Nephron (organoid): ENCODE measurements at regions not wholly inside any gene's neighbourhood (a gene's known extent, or its start where the extent isn't known, plus 50 kb on each side); places are given as distances from the start of the nearest gene placed in this dataset.

Experiments used
- H3K27ac Mint-ChIP-seq, 3 experiments: 2 replicates each; pipeline ENCODE4 v1.8.0; 2020; ENCODE audit warnings: mixed read lengths in 3 of 3, mild to moderate bottlenecking in 2 of 3, moderate library complexity in 1 of 3
- H3K27me3 Mint-ChIP-seq: 2 replicates; pipeline ENCODE4 v1.8.0; 2021; ENCODE audit warnings: low read depth, mild to moderate bottlenecking, moderate library complexity, mixed read lengths
- H3K36me3 Mint-ChIP-seq: 2 replicates; pipeline ENCODE4 v1.8.0; 2020; ENCODE audit warnings: low read depth, mixed read lengths
- H3K4me1 Mint-ChIP-seq: 2 replicates; pipeline ENCODE4 v1.8.0; 2020; ENCODE audit warnings: mixed read lengths
- H3K4me3 Mint-ChIP-seq, 3 experiments: 2 replicates each; pipeline ENCODE4 v1.8.0; 2020; ENCODE audit warnings: mild to moderate bottlenecking in 3 of 3, mixed read lengths in 3 of 3, moderate library complexity in 2 of 3
- H3K9me3 Mint-ChIP-seq: 2 replicates; pipeline ENCODE4 v1.8.0; 2020; ENCODE audit warnings: mixed read lengths
- TF ChIP-seq, protein P1 (sequence below), 3 experiments: fragments of 200-600 bp; sonication (generic); IDR thresholded peaks; one replicate each; pipeline ENCODE4 v1.5.0; 2021; ENCODE audit warnings: antibody characterized with exemption in 3 of 3; ENCODE audit not compliant: unreplicated experiment in 3 of 3

GRCh38 chr11:128282053-128282452, 305.3 kb downstream of the ETS1 start:
- peaks cover 3% of the 10 kb centered on the region for H3K9me3 Mint-ChIP-seq
- H3K36me3 Mint-ChIP-seq, result no peaks in the 10 kb centered on the region
- H3K4me1 Mint-ChIP-seq, result peaks cover 13% of the 10 kb centered on the region

GRCh38 chr11:128279866-128280265, 307.5 kb downstream of the ETS1 start:
- no peak overlapping the region for H3K4me3 Mint-ChIP-seq
- peaks cover 11% of the 10 kb centered on the region for H3K4me1 Mint-ChIP-seq
- no peaks in the 10 kb centered on the region for H3K27me3 Mint-ChIP-seq
- peaks cover 6% of the 10 kb centered on the region for H3K9me3 Mint-ChIP-seq
- H3K27ac Mint-ChIP-seq, result peak overlapping the region in 2 of 3 experiments; percentile 23 to 56
- no peaks in the 10 kb centered on the region for H3K36me3 Mint-ChIP-seq
- TF ChIP-seq, protein P1, sequence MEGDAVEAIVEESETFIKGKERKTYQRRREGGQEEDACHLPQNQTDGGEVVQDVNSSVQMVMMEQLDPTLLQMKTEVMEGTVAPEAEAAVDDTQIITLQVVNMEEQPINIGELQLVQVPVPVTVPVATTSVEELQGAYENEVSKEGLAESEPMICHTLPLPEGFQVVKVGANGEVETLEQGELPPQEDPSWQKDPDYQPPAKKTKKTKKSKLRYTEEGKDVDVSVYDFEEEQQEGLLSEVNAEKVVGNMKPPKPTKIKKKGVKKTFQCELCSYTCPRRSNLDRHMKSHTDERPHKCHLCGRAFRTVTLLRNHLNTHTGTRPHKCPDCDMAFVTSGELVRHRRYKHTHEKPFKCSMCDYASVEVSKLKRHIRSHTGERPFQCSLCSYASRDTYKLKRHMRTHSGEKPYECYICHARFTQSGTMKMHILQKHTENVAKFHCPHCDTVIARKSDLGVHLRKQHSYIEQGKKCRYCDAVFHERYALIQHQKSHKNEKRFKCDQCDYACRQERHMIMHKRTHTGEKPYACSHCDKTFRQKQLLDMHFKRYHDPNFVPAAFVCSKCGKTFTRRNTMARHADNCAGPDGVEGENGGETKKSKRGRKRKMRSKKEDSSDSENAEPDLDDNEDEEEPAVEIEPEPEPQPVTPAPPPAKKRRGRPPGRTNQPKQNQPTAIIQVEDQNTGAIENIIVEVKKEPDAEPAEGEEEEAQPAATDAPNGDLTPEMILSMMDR (IDR thresholded peaks at IDR 0.05; ENCODE audit: unreplicated experiment in 3 of 3), result no peak

More at GRCh38 chr11:128282053-128282452, 305.3 kb downstream of the ETS1 start:
- H3K27ac Mint-ChIP-seq, result no peak overlapping the region
- H3K4me3 Mint-ChIP-seq, result no peak overlapping the region
- H3K27me3 Mint-ChIP-seq, result peaks cover 7% of the 10 kb centered on the region
- TF ChIP-seq, protein P1 (IDR thresholded peaks at IDR 0.05; ENCODE audit: unreplicated experiment in 3 of 3), result no peak

GRCh38 chr11:128273736-128274135, 313.6 kb downstream of the ETS1 start:
- Mint-ChIP-seq H3K27me3 (no peaks in the 10 kb centered on the region), H3K27ac (no peak overlapping the region), H3K4me1 (no peaks in the 10 kb centered on the region), H3K36me3 (no peaks in the 10 kb centered on the region), H3K9me3 (peaks cover 6% of the 10 kb centered on the region), H3K4me3 (no peak overlapping the region)
- TF ChIP-seq, protein P1 (IDR thresholded peaks at IDR 0.05; ENCODE audit: unreplicated experiment in 3 of 3), result no peak

GRCh38 chr11:128271401-128271800, 316.0 kb downstream of the ETS1 start:
- TF ChIP-seq, protein P1 (IDR thresholded peaks at IDR 0.05; ENCODE audit: unreplicated experiment in 3 of 3), result no peak
- H3K9me3 Mint-ChIP-seq, result no peaks in the 10 kb centered on the region
- no peak overlapping the region for H3K27ac Mint-ChIP-seq
- no peaks in the 10 kb centered on the region for H3K36me3 Mint-ChIP-seq
- H3K4me1 Mint-ChIP-seq, result no peaks in the 10 kb centered on the region
- no peaks in the 10 kb centered on the region for H3K27me3 Mint-ChIP-seq
- no peak overlapping the region for H3K4me3 Mint-ChIP-seq

DNA sequence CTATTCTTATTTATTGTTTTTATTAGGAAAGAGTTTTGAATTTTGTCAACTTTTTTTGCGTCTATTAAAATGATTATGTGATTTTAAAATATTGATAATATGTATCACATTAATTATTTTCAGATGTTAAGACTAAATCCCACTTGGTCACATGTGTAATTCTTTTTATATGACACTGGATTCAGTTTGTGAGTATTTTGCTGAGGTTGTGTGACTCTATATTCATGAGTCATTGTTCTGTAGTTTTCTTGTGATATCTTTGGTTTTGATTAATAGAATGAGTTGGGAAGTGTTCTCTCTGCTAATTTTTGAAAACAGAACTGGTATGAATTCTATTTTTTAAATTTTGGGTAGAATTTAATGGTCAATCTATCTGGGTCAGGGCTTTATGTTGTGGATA, 317.9 kb downstream of the ETS1 start:
- no peaks in the 10 kb centered on the region for H3K27me3 Mint-ChIP-seq
- H3K4me1 Mint-ChIP-seq, result no peaks in the 10 kb centered on the region
- TF ChIP-seq, protein P1 (IDR thresholded peaks at IDR 0.05; ENCODE audit: unreplicated experiment in 3 of 3), result no peak
- no peak overlapping the region for H3K4me3 Mint-ChIP-seq
- H3K27ac Mint-ChIP-seq, result no peak overlapping the region
- H3K36me3 Mint-ChIP-seq, result no peaks in the 10 kb centered on the region
- H3K9me3 Mint-ChIP-seq, result no peaks in the 10 kb centered on the region

DNA sequence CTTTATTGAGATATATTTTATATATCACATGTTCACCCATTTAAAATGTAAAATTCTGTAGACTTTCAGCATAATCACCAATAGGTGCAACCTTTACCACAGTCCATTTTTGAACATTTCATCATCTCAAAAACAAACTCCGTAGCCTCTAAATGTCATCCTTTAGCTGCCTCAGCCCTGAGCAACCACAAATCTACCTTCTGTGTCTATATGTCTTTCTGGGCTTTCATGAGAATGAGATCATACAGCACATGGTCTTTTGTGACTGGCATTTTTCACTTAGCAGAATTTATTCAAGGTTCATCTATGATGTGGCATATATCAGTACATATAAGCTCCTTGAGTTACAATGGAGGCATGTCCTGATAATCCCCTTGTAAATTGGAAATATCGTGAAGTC, 320.5 kb downstream of the ETS1 start:
- H3K27ac Mint-ChIP-seq, result no peak overlapping the region
- H3K9me3 Mint-ChIP-seq, result no peaks in the 10 kb centered on the region
- no peak overlapping the region for H3K4me3 Mint-ChIP-seq

More for the DNA sequence above, 320.5 kb downstream of the ETS1 start:
- Mint-ChIP-seq H3K4me1 (no peaks in the 10 kb centered on the region), H3K36me3 (no peaks in the 10 kb centered on the region), H3K27me3 (no peaks in the 10 kb centered on the region)
- TF ChIP-seq, protein P1 (IDR thresholded peaks at IDR 0.05; ENCODE audit: unreplicated experiment in 3 of 3), result no peak
